ENCODE measurements at regions not wholly inside any gene's neighbourhood (a gene's known extent, or its start where the extent isn't known, plus 50 kb on each side); places are given as distances from the start of the nearest gene placed in this dataset.

DNA sequence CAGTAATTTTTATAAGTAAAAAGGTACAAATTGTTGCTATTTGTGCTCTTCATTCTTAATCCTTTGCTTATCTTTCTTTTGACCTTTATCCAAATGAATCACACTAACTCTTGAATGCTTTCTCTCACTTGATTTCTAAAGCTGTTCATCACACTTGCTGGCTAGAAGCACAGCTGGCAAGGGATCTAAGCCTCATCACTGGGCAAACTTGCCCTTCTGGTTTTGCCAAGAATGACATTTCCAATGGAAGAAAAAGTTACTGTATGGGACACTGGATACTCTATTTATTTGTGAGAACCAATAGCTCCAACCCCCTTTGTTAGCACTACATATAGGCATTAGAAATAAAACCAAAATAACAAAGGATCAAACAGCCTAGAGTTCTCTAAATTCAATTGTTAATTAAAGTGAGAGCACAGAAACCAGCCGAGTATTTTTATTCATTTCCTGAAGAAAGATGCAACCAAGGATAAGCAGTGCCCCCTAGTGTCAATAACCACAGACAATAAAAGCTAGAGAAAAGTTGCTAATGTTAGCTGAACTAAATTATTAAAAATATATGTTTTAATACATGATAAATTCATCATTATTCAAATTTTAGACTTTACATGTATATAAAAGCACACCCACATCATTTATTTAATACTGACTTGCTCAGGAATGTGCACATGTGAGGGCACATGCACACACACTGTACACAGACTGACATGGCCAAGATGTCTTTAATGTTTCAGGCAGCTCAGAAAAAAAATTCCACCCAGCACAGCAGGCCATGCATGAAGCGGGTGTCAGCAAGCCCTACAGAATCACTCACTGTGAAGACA is 59.8 kb upstream of the POU5F2 start:
- TF ChIP-seq CTCF (conservative IDR thresholded peaks at IDR 0.05; ENCODE audit: low read length) (peak; percentile 88), EZH2phosphoT487 (IDR thresholded peaks at IDR 0.05; ENCODE audit: borderline replicate concordance, low read depth, low read length) (no peak)
